ENCODE measurements at regions not wholly inside any gene's neighbourhood (a gene's known extent, or its start where the extent isn't known, plus 50 kb on each side); places are given as distances from the start of the nearest gene placed in this dataset.

DNA sequence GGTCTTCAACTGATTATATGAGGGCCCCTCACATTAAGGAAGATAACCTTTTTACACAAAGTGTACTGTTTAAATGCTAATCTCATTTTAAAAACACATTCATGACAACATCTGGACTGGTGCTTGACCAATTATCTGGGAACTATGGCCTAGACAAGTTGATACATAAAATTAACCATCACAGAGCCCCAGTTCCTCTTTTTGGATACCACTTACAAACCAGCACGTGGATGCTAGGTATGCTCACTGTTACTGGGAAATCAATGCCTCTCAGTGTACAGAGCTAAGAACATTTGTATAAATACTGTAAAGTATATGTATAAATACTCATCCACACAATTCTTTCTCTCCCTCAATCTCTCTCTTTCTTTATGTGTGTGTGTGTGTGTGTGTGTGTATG is 1217.8 kb upstream of the LRRTM3 start:
- no peak for ATAC-seq
- no peak for DNase-seq (ENCODE audit: low spot score)
- Mint-ChIP-seq H3K27ac (no peak overlapping the region), H3K27me3 (no peaks in the 10 kb centered on the region), H3K36me3 (no peaks in the 10 kb centered on the region), H3K9me3 (peaks cover 13% of the 10 kb centered on the region), H3K4me3 (no peak overlapping the region), H3K4me1 (ENCODE audit: low read depth in 2 of 2) (no peaks in the 10 kb centered on the region)

DNA sequence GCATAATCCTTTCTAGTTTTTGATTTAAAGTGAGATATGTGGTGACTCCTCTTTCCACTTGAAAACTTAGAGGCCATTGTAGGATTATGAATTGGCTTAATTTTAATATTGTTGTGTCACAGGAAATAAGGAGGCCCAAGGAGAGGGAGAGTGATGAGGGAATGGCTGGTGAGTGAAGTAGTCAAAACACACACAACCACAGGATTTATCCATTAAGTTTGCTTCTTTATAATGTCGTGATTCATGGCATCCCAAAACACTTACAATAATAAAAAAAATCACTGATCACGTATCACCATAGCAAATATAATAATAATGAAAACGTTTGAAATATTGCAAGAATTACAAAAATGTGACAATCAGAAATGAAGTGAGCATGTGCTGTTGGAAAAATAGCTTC is 1215.5 kb upstream of the LRRTM3 start:
- no peaks in the 10 kb centered on the region for H3K4me1 Mint-ChIP-seq (ENCODE audit: low read depth in 2 of 2)
- H3K4me3 Mint-ChIP-seq, result no peak overlapping the region
- peaks cover 15% of the 10 kb centered on the region for H3K9me3 Mint-ChIP-seq
- H3K27ac Mint-ChIP-seq, result no peak overlapping the region
- peaks cover 4% of the 10 kb centered on the region for H3K36me3 Mint-ChIP-seq
- DNase-seq (ENCODE audit: low spot score) (no peak), ATAC-seq (no peak)
- no peaks in the 10 kb centered on the region for H3K27me3 Mint-ChIP-seq

DNA sequence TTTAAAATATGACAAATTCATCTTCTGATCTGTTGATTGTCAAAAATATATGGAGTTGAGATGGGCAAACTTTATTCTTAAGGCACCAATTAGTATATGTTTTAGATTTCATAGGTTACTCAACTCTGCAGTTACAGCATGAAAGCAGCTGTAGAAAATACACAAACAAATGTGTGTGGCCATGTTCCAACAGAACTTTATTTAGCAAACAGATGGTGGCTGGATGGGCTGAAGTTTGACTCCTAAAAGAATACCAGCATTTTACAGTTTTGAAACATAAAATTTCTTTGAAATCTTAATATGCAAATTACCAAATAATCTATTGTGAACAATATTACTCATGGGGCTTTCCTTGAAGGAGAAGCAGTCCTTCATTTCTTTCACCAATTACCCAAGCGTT is 1206.0 kb upstream of the LRRTM3 start:
- Mint-ChIP-seq H3K4me3 (no peak overlapping the region), H3K27me3 (no peaks in the 10 kb centered on the region), H3K9me3 (peaks cover 24% of the 10 kb centered on the region), H3K27ac (no peak overlapping the region), H3K36me3 (peaks cover 15% of the 10 kb centered on the region), H3K4me1 (ENCODE audit: low read depth in 2 of 2) (no peaks in the 10 kb centered on the region)
- no peak for DNase-seq (ENCODE audit: low spot score)
- ATAC-seq, result no peak

DNA sequence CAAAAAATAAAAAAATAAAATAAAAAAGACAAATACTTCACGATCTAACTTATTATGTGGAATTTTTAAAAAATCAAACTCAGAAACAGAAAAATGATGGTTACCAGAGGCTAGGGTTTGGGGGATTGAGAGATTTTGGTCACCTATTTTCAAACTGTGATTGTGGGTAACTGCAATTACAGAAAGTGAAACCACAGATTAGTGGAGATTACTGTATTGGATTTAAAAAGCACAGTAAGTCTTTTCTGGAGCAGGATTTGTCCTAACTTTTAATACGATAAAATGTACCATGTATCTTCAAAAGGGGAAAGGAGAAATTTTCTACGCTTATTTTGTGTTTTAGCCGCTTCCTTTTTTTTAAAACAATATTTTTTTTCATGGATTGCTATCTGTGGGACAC is 1204.9 kb upstream of the LRRTM3 start:
- DNase-seq (ENCODE audit: low spot score) (no peak), ATAC-seq (no peak)
- Mint-ChIP-seq H3K4me3 (no peak overlapping the region), H3K4me1 (ENCODE audit: low read depth in 2 of 2) (no peaks in the 10 kb centered on the region), H3K27ac (no peak overlapping the region), H3K27me3 (no peaks in the 10 kb centered on the region), H3K9me3 (peaks cover 18% of the 10 kb centered on the region), H3K36me3 (peaks cover 6% of the 10 kb centered on the region)

DNA sequence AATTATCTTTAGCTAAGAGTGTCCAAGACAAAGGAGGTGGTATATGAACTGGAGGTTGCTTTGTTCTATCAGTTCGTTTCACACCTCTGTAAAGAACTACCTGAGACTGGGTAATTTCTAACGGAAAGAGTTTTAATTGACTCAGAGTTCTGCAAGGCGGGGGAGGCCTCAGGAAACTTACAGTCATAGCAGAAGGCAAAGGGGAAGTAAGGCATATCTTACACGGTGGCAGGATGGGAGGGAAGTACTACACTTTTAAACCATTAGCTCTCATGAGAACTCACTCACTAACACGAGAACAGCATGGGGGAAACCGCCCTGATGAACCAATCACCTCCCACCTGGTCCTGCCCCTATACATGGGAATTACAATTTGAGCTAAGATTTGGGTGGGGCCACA is 1202.3 kb upstream of the LRRTM3 start:
- Mint-ChIP-seq H3K27ac (no peak overlapping the region), H3K9me3 (peaks cover 14% of the 10 kb centered on the region), H3K27me3 (no peaks in the 10 kb centered on the region), H3K4me1 (ENCODE audit: low read depth in 2 of 2) (no peaks in the 10 kb centered on the region), H3K4me3 (no peak overlapping the region), H3K36me3 (peaks cover 6% of the 10 kb centered on the region)
- ATAC-seq, result no peak
- no peak for DNase-seq (ENCODE audit: low spot score)

DNA sequence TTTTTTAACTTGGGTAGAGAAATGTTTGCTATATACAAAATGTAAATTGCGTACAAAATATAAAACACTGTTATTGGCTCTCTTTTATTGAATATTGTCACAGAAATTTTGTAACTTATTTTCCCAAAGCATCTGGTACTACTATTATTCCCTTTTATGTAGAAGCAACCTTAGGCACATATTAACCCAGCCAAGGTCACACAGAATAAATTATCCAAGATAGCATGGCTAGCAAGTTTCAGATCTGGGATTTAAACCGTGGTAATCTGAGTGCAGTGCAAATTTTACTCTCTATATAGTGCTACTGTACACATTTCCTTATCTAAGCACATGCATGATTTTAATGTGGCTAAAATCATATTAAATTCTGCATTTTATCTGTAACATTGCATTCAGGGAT is 1190.5 kb upstream of the LRRTM3 start:
- DNase-seq (ENCODE audit: low spot score) (no peak), ATAC-seq (no peak)
- Mint-ChIP-seq H3K4me3 (no peak overlapping the region), H3K27ac (no peak overlapping the region), H3K4me1 (ENCODE audit: low read depth in 2 of 2) (no peaks in the 10 kb centered on the region), H3K36me3 (no peaks in the 10 kb centered on the region), H3K9me3 (peaks cover 5% of the 10 kb centered on the region), H3K27me3 (no peaks in the 10 kb centered on the region)

DNA sequence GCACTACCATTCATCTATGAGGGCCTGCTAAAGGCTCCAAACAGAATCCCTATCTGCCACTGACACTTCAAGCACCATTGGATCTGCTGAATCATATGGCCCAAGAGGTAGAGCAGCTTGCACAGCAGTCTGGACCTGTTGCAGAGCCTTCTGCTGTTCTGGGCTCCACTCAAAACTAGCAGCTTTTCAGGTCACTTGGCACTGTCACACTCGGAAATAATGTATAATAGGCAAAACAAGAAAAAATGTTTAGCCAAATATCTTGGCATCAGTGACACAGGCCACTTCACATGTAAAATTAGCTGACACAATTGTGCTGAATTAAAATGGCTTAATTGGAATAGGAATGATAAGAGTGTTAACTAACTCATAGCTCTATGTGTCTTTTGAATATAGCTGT is 1182.9 kb upstream of the LRRTM3 start:
- Mint-ChIP-seq H3K27me3 (no peaks in the 10 kb centered on the region), H3K4me3 (no peak overlapping the region), H3K4me1 (ENCODE audit: low read depth in 2 of 2) (no peaks in the 10 kb centered on the region), H3K36me3 (no peaks in the 10 kb centered on the region), H3K9me3 (peaks cover 5% of the 10 kb centered on the region), H3K27ac (no peak overlapping the region)
- ATAC-seq (no peak), DNase-seq (ENCODE audit: low spot score) (no peak)

DNA sequence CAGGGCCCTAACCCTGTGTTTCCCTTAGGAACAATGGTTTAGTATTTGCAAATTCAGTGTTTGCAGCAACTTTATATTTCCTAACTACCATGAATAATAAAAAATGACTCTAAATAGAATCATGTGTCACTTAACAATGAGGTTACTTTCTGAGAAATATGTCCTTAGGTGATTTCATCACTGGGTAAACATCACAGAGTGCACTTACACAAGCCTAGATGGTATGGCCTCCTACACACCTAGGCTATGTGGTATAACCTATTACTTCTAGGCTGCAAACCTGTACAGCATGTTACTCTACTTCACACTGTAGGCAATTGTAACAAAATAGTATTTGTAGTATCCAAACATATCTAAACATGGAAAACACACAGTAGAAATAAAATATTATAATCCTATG is 1174.6 kb upstream of the LRRTM3 start:
- Mint-ChIP-seq H3K27me3 (no peaks in the 10 kb centered on the region), H3K4me3 (no peak overlapping the region), H3K9me3 (peaks cover 12% of the 10 kb centered on the region), H3K27ac (no peak overlapping the region), H3K36me3 (peaks cover 4% of the 10 kb centered on the region), H3K4me1 (ENCODE audit: low read depth in 2 of 2) (no peaks in the 10 kb centered on the region)
- ATAC-seq (no peak), DNase-seq (ENCODE audit: low spot score) (no peak)

DNA sequence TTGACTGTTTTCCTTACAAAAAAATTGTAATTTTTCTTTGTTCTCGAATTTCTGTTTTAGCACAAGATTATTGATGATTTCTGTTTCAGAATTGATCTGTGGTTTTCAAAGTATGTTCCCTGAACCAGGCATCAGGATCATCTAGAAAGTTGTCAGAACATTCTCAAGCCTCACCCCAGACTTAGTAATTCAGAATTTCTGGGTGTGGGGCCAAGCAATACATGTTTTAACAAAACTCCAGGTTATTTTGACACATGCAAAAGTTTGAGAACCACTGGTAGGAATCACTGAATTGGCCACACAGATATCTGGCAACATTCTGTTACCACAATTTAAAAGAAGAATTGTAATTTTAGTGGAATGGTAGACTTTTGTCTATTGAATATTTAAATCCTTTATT is 1173.9 kb upstream of the LRRTM3 start:
- ATAC-seq (no peak), DNase-seq (ENCODE audit: low spot score) (no peak)
- H3K9me3 Mint-ChIP-seq, result peaks cover 12% of the 10 kb centered on the region
- H3K4me1 Mint-ChIP-seq (ENCODE audit: low read depth in 2 of 2), result no peaks in the 10 kb centered on the region
- peaks cover 4% of the 10 kb centered on the region for H3K36me3 Mint-ChIP-seq
- no peaks in the 10 kb centered on the region for H3K27me3 Mint-ChIP-seq
- H3K4me3 Mint-ChIP-seq, result no peak overlapping the region
- H3K27ac Mint-ChIP-seq, result no peak overlapping the region

DNA sequence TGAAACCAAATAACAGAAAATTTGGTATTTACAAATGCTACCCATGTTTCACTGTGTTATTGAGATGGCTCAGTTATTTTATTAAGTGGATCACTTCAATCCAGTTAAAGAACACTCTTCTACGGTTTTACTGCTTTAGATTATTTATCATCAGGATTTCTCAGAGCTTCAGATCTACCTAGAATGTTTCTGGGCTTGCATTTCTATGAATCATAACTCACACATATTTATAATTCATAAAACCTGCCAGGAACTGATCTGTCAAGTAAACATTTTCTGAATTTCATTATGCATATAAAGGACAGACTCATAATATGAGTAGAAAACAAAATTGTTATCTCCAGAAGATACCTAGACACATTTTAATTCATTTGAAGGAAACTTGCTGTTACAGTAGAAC is 1172.3 kb upstream of the LRRTM3 start:
- H3K4me3 Mint-ChIP-seq, result no peak overlapping the region
- no peak overlapping the region for H3K27ac Mint-ChIP-seq
- peaks cover 4% of the 10 kb centered on the region for H3K36me3 Mint-ChIP-seq
- no peaks in the 10 kb centered on the region for H3K4me1 Mint-ChIP-seq (ENCODE audit: low read depth in 2 of 2)
- H3K27me3 Mint-ChIP-seq, result no peaks in the 10 kb centered on the region
- ATAC-seq (no peak), DNase-seq (ENCODE audit: low spot score) (no peak)
- peaks cover 12% of the 10 kb centered on the region for H3K9me3 Mint-ChIP-seq

DNA sequence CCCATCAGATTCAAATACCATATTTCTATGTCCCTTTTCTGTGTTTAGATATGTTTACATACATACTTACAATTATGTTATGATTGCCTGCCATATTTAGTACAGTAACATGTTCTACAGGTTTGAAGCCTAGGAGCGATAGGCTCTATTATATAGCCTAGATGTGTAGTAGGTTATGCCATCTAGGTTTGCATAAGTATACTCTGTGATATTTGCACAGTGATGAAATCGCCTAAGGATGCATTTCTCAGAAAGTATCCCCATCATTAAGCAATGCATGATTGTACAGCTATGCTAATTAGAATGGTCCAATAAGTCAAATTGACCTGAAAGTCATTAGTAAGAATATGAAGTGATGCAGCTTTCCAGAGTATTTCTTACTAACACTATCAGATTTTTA is 1171.7 kb upstream of the LRRTM3 start:
- H3K4me3 Mint-ChIP-seq, result no peak overlapping the region
- no peak overlapping the region for H3K27ac Mint-ChIP-seq
- no peak for ATAC-seq
- peaks cover 8% of the 10 kb centered on the region for H3K9me3 Mint-ChIP-seq
- peaks cover 3% of the 10 kb centered on the region for H3K36me3 Mint-ChIP-seq
- DNase-seq (ENCODE audit: low spot score), result no peak
- H3K4me1 Mint-ChIP-seq (ENCODE audit: low read depth in 2 of 2), result no peaks in the 10 kb centered on the region
- no peaks in the 10 kb centered on the region for H3K27me3 Mint-ChIP-seq

DNA sequence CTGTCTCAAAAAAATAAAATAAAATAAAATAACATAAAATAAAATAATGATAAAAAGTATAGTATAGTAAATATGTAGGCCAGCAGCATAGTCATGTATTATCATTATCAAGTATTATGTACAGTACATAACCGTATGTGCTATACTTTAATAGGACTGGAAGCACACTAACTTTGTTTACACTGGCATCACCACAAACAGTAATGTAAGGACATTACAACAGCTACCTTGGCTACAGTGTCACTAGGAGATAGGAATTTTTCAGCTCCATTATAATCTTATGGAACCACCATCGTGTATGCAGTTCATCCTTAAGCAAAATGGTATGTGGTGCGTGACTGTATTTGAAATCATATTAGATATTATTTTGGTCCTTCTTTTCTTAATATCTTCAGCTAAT is 1163.5 kb upstream of the LRRTM3 start:
- no peak for ATAC-seq
- H3K9me3 Mint-ChIP-seq, result peaks cover 6% of the 10 kb centered on the region
- no peak overlapping the region for H3K4me3 Mint-ChIP-seq
- H3K36me3 Mint-ChIP-seq, result peaks cover 4% of the 10 kb centered on the region
- no peaks in the 10 kb centered on the region for H3K27me3 Mint-ChIP-seq
- DNase-seq (ENCODE audit: low spot score), result no peak
- no peaks in the 10 kb centered on the region for H3K4me1 Mint-ChIP-seq (ENCODE audit: low read depth in 2 of 2)
- H3K27ac Mint-ChIP-seq, result no peak overlapping the region

DNA sequence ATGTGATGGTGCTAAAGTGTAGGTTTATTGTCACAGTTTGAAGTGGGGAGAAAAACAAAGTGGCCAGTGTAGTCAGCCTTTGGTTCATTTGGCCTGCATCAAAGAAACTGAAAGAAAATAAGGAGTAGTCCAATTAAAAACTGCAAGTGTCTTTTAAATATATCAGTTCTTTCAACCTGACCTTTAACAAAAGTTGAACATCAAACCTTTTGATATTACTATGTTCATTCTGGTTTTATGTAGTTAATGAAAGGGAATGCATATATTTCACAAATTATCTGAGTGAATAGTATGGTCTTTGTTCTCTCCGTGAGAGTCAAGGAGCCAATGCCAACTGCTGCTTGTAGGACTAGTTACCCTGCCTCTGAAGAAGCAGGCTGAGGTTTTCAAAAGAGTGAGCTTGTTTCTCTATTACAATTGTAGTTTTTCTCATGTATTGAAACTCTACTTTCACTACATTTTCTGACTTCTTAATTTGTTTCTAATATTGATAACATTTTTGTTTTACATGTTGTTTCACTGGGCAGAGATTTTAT is 1160.8 kb upstream of the LRRTM3 start:
- ATAC-seq (no peak), DNase-seq (ENCODE audit: low spot score) (no peak)
- H3K36me3 Mint-ChIP-seq, result peaks cover 4% of the 10 kb centered on the region
- no peak overlapping the region for H3K27ac Mint-ChIP-seq
- H3K4me3 Mint-ChIP-seq, result no peak overlapping the region
- H3K9me3 Mint-ChIP-seq, result peaks cover 14% of the 10 kb centered on the region
- H3K4me1 Mint-ChIP-seq (ENCODE audit: low read depth in 2 of 2), result no peaks in the 10 kb centered on the region
- H3K27me3 Mint-ChIP-seq, result no peaks in the 10 kb centered on the region

DNA sequence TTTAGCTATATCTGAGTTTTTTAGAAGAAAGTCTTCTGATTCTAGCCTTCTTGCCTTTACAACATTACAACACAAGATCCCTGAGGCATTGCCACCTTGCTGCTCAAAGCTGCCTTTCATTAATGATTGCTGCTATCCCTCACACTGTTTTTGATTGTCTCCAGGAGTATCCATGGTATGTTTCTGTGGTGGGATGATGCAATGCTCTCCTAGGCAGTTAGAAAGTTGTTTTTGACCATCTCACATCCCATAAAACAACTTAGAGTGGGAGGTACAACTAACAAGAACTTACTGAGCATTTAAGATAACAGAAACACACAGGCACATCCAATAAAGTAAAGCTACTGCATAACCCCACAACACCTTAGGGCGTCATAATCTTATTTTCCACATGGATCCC is 1156.0 kb upstream of the LRRTM3 start:
- ATAC-seq, result no peak
- no peaks in the 10 kb centered on the region for H3K36me3 Mint-ChIP-seq
- DNase-seq (ENCODE audit: low spot score), result no peak
- H3K4me1 Mint-ChIP-seq (ENCODE audit: low read depth in 2 of 2), result no peaks in the 10 kb centered on the region
- H3K9me3 Mint-ChIP-seq, result peaks cover 8% of the 10 kb centered on the region
- H3K27ac Mint-ChIP-seq, result no peak overlapping the region
- no peaks in the 10 kb centered on the region for H3K27me3 Mint-ChIP-seq
- H3K4me3 Mint-ChIP-seq, result no peak overlapping the region

DNA sequence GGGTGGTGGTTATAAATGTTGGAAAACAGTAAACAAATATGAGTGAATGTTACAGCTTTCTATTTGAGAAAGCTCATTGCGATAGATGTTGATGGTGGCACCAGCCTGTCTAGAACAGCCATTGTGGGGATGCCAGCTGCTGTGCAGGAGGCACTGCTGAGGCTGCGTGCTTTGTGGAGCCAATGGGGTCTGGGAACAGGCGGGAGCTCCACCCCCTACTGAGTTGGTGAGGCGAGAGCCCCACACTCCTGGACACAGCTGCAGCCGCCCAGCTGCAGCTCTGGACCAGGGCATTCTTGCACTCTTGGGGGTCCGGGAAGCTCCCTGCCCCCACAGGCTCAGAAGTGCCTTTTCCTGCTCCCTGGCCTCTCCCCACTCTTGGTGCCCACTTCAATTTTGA is 1147.1 kb upstream of the LRRTM3 start:
- Mint-ChIP-seq H3K4me1 (ENCODE audit: low read depth in 2 of 2) (no peaks in the 10 kb centered on the region), H3K27ac (no peak overlapping the region), H3K27me3 (no peaks in the 10 kb centered on the region), H3K4me3 (no peak overlapping the region), H3K9me3 (peaks cover 8% of the 10 kb centered on the region), H3K36me3 (no peaks in the 10 kb centered on the region)
- DNase-seq (ENCODE audit: low spot score), result no peak
- peak in 1 of 2 donors; percentile 6 for ATAC-seq

Data from natural killer cell treated with Interleukin-12 subunit alpha and Interleukin-12 subunit beta and Interleukin-15 and Interleukin-18, amount 100 ng/mL, for 72 hours (primary cell).